GM12875 (cell line): ENCODE measurements at regions not wholly inside any gene's neighbourhood (a gene's known extent, or its start where the extent isn't known, plus 50 kb on each side); places are given as distances from the start of the nearest gene placed in this dataset.

Source experiments
- H3K4me3 ChIP-seq: one replicate; pipeline ENCODE4 v1.5.1; 2011; ENCODE audit warnings: low read depth, low read length, control low read depth
- CTCF ChIP-seq: IDR thresholded peaks from 2 replicates; pipeline ENCODE4 v1.5.1; 2011; ENCODE audit warnings: low read depth, mild to moderate bottlenecking, control low read depth, inconsistent platforms, low read length, moderate library complexity, borderline replicate concordance; ENCODE audit not compliant: insufficient read depth

DNA sequence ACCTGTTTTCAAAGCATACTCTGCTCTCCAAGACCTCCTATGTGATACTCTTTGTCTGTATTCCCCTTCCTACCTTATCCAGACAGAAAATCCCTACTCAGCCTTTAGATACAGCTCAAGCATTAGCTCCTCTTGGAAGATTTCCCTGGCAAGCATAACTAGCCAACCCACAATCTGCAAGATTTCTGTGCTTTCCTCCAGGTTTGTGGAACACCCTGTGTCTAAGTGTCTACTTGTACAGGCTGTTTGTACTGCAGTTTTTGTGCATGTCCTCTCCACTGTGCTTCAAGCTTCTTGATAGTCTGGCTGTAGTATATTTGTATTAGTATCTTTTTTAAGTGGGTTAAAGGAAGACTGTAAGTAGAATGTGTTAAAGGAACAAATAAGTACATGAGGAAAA is 203.7 kb downstream of the RFC3 start:
- H3K4me3 ChIP-seq: no peak overlapping the region
- TF ChIP-seq CTCF: no peak

GRCh38 chr13:34025746-34026145 is 207.8 kb downstream of the RFC3 start:
- TF ChIP-seq CTCF: no peak
- no peak overlapping the region for H3K4me3 ChIP-seq

DNA sequence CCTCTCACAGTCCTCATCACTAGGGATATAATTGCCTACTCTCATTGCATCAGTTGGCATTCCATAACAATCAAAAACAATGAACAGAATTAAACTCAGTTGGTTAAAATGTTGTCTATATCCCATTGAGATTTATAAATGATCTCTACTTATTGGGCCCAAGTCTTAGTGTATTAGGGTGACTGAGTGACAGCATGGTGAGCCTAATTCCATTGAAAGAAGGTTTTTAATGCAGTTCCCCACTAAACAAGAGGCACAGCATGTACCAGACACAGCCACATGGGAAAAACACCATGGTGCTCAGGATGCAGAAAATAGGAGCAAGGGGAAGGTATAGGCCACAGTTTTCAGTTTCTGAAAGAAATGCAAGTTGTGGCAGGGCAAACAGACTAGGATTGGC is 208.4 kb downstream of the RFC3 start:
- H3K4me3 ChIP-seq: no peak overlapping the region
- TF ChIP-seq CTCF: no peak

- TF ChIP-seq CTCF: no peak
- H3K4me3 ChIP-seq: no peak overlapping the region
Observed at GRCh38 chr13:34028496-34029442, 210.8 kb downstream of the RFC3 start.

GRCh38 chr13:34030782-34031181 is 212.8 kb downstream of the RFC3 start:
- no peak overlapping the region for H3K4me3 ChIP-seq
- TF ChIP-seq CTCF: no peak

- no peak for TF ChIP-seq CTCF
Observed at GRCh38 chr13:34031610-34032009, 213.7 kb downstream of the RFC3 start.

DNA sequence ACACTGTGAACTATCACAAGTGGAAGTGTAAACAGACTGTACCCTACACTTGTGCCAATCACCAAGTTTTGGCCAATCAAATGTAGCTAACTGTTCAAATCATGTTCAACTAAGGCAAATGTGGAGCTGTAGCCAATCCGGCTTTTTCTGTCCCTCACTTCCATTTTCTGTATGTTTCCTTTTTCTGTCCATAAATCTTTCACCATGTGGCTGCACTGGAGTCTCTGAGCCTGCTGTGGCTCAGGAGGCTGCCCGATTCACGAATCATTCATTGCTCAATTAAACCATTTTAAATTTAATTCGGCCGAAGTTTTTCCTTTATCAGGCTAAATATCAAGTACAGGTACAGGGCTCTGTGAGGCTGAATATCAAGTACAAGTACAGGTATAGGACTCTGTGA is 216.5 kb downstream of the RFC3 start:
- no peak overlapping the region for H3K4me3 ChIP-seq
- no peak for TF ChIP-seq CTCF

More at GRCh38 chr13:34031610-34032009, 213.7 kb downstream of the RFC3 start:
- H3K4me3 ChIP-seq: no peak overlapping the region
